ENCODE measurements at regions not wholly inside any gene's neighbourhood (a gene's known extent, or its start where the extent isn't known, plus 50 kb on each side); places are given as distances from the start of the nearest gene placed in this dataset.
"Not testable (repeated sequence)": the region's sequence is repeated elsewhere in the genome, so short reads cannot be mapped to it uniquely, and the experiment has no call there.

DNA sequence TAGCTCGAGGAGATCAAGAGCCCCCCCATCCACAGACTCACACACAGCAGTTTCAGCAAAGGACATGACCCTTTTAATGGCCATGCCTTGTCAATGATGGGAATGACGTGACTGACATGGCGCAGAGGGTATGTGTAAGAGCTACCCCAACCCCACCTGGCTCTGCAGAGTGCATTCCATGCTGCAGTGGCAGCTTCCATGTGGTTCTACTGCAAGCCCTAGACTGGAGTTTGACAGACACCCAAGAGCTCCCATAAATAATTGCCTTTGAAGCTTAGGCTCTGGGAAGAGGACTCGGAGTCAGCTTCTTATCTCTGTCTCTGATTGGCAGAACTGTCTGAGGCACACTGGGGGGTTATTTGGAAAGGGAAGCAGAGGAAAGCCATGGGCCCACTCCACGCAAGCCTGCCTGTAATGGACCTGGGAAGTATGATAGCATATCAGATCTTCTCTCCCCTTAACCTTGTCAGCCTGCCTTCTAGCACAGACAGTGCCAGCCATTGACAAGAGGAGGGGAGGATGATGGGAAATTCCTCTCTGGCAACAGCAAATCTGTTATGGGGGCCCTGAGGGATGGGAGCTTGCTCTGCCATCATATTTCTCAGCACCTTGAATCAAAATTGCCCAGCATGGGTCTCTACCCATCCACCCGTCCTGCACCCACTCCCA is 478.5 kb upstream of the PODXL start:
- no peak for DNase-seq
- intact Hi-C loops (cut with DNase I): no loop called here

- intact Hi-C loops (cut with DNase I): no loop called here
- DNase-seq: no peak
These were observed 474.5 kb upstream of the PODXL start for GRCh38 chr7:132030883-132031282.

DNA sequence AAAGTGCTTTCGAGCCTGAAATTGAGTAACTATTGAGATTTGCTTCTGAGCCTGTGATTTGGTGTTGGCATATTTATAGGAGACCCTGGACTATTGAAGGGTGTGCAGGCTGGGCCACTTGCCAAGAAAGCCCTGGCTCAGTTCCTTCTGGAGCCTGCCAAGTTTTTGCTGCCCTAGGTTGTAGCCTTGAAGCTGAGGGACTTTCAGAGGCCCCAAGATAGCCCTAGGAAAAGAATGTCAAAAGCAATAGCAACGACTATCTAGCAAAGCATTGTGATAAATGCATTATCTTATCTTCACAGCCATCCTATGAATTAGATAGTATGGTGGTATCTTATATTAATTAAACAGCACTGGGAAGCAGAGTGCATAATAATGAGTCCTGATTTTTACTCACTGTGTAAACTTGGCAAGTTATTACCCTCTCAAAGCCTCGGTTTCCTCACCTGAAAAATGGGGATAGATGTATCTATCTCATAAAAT is 473.7 kb upstream of the PODXL start:
- DNase-seq: peak in 7 of 10 donors; percentile 27 to 87 (median 46)
- intact Hi-C loops (cut with DNase I): no loop called here

- intact Hi-C loops (cut with DNase I): no loop called here
- DNase-seq: no peak
These were observed 473.1 kb upstream of the PODXL start for GRCh38 chr7:132029369-132030085.

GRCh38 chr7:132028144-132028920 is 471.9 kb upstream of the PODXL start:
- intact Hi-C loops (cut with DNase I): no loop called here
- no peak for DNase-seq

DNA sequence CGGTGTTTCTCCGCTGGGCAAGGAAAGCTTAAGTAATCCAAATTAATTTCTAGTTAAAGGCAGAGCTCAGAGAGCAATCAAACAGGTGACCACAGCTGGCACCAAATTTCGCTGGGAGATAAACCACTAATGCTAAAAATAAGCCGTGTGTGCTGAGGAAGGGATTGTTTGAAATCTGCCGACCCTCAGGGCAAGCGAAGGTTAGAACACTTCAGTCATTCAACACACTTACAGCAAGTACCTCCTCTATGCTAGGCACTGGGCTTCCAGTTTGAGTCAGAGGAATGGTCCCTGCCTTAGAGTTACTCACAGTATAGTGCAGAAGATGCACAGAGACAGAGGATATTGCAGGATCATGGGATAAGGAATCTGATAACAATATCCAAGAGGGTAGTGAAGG is 467.9 kb upstream of the PODXL start:
- intact Hi-C loops (cut with DNase I): no loop called here
- no peak for DNase-seq

DNA sequence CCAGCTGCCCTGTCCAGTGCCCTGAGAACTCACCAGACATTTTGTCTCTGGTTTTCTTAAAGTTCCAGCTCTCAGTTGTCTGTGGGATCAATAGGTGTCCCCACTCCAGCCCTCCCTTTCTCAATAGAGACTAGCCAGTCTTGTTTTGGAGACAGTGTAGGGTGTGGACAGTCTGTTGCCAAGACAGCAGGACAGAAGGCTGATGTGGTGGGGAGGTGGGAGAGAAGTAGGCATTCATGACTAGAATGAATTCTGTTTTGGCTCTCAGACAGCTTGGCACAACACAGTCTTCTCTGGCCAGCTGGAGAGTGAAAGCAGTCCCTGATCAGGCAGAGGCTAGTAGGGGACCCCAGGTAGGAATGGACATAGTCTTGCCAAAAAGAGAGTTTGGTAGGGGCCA is 467.0 kb upstream of the PODXL start:
- intact Hi-C loops (cut with DNase I): no loop called here
- no peak for DNase-seq

DNA sequence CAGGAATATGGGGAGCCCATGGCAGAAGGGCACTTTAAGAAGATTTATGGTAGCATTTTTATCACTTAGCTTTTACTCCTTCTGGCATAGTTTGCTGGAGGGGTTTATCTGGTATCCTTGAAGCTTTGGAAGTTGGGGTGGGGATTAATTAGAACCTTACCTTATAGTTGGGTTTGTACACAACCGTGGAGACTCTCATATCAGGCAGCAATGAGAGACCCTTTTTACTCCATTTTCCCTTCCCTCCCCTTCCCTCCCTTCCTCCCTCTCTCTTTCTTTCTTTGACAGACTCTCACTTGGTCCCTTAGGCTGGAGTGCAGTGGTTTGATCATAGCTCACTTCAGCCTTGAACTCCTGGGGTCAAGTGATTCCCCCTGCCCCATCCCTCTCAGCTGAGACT is 465.8 kb upstream of the PODXL start:
- DNase-seq: no peak
- intact Hi-C loops (cut with DNase I): no loop called here

DNA sequence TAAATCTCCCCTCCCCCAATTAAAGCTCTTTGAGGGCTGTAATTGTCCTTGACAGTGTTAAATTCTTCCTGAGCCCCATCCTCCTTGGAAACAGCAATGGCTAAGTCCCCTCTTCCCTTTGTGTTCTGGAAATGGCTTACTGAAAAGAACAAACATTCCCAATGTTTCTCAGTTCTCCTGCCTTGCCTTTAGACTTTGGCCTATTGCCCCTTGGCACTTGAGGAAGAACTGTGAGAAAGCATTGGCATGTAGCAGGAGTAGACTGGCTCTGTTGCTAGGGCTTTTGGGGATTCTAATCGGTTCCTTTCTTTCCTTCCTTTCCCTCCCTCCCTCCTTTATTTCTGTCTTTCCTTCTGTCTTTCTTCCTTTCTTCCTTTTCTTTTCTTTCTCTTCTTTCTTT is 463.3 kb upstream of the PODXL start:
- DNase-seq: no peak
- intact Hi-C loops (cut with DNase I): no loop called here

- intact Hi-C loops (cut with DNase I): no loop called here
- DNase-seq: no peak
These were observed 453.4 kb upstream of the PODXL start for GRCh38 chr7:132009778-132010177.

DNA sequence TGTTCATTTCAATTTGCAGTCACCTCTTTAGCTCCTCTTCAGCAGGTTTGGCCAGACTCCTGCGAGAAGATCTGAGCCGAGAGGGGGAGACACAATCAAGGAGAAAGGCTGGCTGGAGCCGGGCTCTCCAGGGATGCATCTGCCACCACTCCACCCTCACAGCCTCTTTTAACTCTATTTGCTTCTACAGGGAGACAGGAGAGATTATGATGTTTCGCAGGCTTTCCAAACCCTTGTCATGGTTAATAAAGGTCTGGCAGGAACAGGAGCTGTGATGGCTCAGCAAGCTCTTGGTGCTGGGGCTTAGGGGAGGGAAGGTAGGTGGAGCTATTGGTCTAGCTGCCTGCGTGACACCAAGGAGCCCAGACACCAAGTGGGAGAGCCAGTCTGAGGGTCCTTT is 448.1 kb upstream of the PODXL start:
- intact Hi-C loops (cut with DNase I): no loop called here
- DNase-seq: peak in 7 of 10 donors; percentile 17 to 90 (median 44)

DNA sequence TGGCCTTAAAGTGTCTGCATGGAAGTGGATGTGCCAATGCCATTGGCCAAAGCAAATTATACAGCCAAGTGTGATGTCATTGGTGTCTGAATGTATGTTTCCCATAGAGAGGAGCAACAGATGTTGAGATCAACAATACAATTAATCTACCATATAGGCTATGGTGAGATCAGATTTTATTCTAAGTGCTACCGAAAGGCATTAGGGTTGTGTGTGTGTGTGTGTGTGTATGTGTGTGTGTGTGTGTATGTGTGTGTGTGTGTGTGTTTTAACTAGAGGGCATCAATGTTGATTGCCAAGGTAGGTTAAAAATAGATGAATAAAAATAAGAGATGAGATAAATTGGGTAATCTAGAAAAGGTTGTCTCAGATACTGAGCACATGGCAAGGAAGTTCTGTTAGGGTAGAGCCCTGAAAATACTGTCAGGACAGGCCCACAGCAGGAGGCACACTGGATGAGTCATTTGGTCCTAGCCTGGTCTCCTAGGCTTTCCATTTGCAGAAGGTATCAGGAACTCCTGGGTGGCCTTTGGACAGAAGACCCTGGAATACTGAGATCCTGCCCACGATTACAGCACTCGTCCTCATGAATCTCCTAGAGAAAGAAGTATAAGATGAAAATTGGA is 446.0 kb upstream of the PODXL start:
- no peak for DNase-seq
- intact Hi-C loops (cut with DNase I): no loop called here

- DNase-seq: no peak
- intact Hi-C loops (cut with DNase I): no loop called here
These were observed 444.7 kb upstream of the PODXL start for GRCh38 chr7:132001146-132001545.

DNA sequence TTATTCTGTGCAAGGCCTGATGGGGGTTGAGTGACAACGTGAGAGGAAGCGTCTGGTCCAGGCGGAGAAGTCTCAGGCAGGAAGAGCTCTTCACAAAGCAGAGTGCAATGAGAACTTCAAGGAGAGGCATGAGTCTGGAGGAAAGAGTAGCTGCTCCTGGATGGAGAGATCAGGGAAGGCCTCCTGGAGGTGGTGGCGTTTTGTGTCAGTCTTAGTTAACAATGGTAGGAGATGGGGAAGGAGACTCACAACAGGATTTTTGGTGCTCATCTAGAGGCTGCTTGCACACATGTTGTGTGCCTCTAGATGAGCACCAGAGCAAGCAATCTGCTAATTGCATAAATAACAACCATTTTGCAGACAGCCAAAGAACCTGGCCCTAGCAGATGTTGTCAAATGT is 442.8 kb upstream of the PODXL start:
- DNase-seq: no peak
- intact Hi-C loops (cut with DNase I): no loop called here

DNA sequence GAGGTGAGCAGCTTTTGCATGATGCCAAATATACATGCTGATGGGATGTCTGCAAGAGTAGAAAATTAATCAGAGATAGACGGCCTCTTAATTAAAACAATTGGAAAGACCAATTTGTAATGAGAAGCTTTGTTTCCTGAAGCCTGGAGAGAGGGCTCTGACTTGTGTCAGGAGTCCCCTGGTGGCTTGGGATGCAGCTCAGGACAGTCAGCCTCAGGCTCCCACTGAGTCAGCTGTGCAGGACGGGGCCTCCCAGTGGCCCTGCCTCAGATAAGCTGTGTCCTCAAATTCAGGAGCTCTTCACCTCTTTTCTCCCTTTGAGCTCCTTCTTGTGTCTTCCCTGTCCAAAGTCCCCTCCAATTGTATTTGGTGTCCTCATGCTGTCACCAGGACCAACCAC is 438.9 kb upstream of the PODXL start:
- no peak for DNase-seq
- intact Hi-C loops (cut with DNase I): no loop called here

DNA sequence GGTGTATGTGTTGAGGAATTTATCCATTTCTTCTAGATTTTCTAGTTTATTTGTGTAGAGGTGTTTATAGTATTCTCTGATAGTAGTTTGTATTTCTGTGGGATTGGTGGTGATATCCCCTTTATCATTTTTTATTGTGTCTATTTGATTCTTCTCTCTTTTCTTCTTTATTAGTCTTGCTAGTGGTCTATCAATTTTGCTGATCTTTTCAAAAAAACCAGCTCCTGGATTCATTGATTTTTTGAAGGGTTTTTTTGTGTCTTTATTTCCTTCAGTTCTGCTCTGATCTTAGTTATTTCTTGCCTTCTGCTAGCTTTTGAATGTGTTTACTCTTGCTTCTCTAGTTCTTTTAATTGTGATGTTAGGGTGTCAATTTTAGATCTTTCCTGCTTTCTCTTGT is 424.6 kb upstream of the PODXL start:
- DNase-seq; intact Hi-C loops (cut with DNase I): not testable (repeated sequence)

DNA sequence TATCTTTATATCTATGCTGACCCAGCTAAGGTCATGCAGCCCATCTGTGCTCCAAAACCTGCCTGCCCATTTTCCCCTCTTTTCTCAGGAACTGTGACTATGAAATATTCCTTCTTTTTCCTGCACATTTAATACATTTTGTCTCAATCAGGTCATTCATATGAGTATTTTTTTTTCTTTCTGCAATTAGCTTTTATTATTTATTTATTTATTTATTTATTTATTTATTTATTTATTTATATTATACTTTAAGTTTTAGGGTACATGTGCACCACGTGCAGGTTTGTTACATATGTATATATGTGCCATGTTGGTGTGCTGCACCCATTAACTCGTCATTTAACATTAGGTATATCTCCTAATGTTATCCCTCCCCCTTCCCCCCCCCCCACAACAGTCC is 421.7 kb upstream of the PODXL start:
- intact Hi-C loops (cut with DNase I); DNase-seq: not testable (repeated sequence)

- intact Hi-C loops (cut with DNase I): no loop called here
- no peak for DNase-seq
These were observed 420.0 kb upstream of the PODXL start for GRCh38 chr7:131976411-131976810.

GRCh38 chr7:131974671-131975070 is 418.2 kb upstream of the PODXL start:
- intact Hi-C loops (cut with DNase I): no loop called here
- no peak for DNase-seq

DNA sequence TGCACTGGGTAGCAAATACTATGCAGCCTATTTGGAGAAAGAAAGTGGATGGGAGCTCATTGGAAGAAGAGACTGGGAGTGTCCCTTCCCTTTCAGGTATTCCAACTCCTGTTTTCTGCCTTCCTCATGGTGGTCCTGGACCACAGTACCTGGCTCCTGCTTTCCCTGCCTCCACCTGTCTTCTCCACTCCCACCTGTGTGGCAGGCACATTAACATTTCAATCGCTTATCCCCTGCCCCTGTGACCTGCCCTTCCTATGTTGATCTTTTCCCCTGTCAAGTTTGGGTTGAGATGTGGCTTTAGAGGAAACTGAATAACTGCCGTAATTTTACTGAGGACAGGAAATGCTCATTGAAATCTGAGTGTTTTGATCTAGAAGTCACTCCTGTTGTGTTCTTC is 415.8 kb upstream of the PODXL start:
- no peak for DNase-seq
- intact Hi-C loops (cut with DNase I): no loop called here

GRCh38 chr7:131970602-131971001 is 414.2 kb upstream of the PODXL start:
- intact Hi-C loops (cut with DNase I): no loop called here
- DNase-seq: no peak

All from posterior cingulate gyrus (tissue), 11 donors.